HepG2 (cell line): ENCODE measurements at regions not wholly inside any gene's neighbourhood (a gene's known extent, or its start where the extent isn't known, plus 50 kb on each side); places are given as distances from the start of the nearest gene placed in this dataset.

Experiments used
- ATAC-seq: fragments of 200-7000 bp; cut with Tn5 transposase; 3 replicates; pipeline ENCODE4 v1.9.1; 2020; ENCODE audit warnings: mild to moderate bottlenecking, moderate library complexity
- BruUV-seq: library from RNA; stranded (reverse); fragments of 400-500 nt; replicated peaks from 2 replicates; lab custom pipeline; 2021; lab: Mats Ljungman, UMichigan
- CTCF ChIA-PET: fragments of 300-600 bp; formaldehyde crosslinking; extraction: SDS; loops from one replicate; lab custom pipeline; 2021; ENCODE audit warnings: low total read pairs, inconsistent platforms, low intra/inter-chr PET ratio; lab: Yijun Ruan, JAX
- POLR2A ChIA-PET: fragments of 350-600 bp; sonication (Branson Sonifier 250); formaldehyde crosslinking; loops from one replicate; lab custom pipeline; 2020; ENCODE audit warnings: antibody characterized with exemption, inconsistent platforms; lab: Yijun Ruan, JAX
- DNase-seq: peaks from one replicate; pipeline ENCODE4 v3.0.0-alpha.2; 2015; ENCODE audit warnings: low spot score
- FAIRE-seq: peaks from 3 replicates; lab custom pipeline; 2011; peaks lifted over from hg19 to GRCh38; lab: Jason Lieb, UNC
- H2AFZ ChIP-seq: one replicate; pipeline ENCODE4 v1.6.1; 2011; ENCODE audit warnings: low read length, inconsistent platforms
- H3K27ac ChIP-seq: fragments of 300-600 bp; 3 replicates; pipeline ENCODE4 v1.8.0; 2011; ENCODE audit warnings: mixed run types, mild to moderate bottlenecking, mixed read lengths, low read length, inconsistent platforms; ENCODE audit not compliant: insufficient read depth; ENCODE audit errors: extremely low read length
- H3K27me3 ChIP-seq, 2 experiments: fragments of 200-600 bp in 1 of 2; 2 replicates in 1 of 2; 3 replicates in 1 of 2; pipeline versions ENCODE4 v1.6.0 to v1.8.0; 2011; ENCODE audit warnings: low read length in 2 of 2, mild to moderate bottlenecking in 2 of 2, moderate library complexity in 2 of 2, inconsistent platforms in 1 of 2; ENCODE audit not compliant: insufficient read depth in 2 of 2, control insufficient read depth in 1 of 2
- H3K36me3 ChIP-seq, 2 experiments: fragments of 200-600 bp in 1 of 2; replicated peaks in 1 of 2; 2 replicates in 1 of 2; 3 replicates in 1 of 2; pipeline versions ENCODE4 v1.5.1 to v1.8.0; 2011; ENCODE audit warnings: low read length in 2 of 2, inconsistent platforms in 1 of 2; ENCODE audit not compliant: insufficient read depth in 2 of 2, control insufficient read depth in 1 of 2
- H3K4me1 ChIP-seq: 2 replicates; pipeline ENCODE4 v1.5.1; 2012; ENCODE audit warnings: low read length, inconsistent platforms; ENCODE audit not compliant: insufficient read depth
- H3K4me2 ChIP-seq: 2 replicates; pipeline ENCODE4 v1.6.0; 2011; ENCODE audit warnings: low read depth, low read length, inconsistent platforms
- H3K4me3 ChIP-seq, 3 experiments: fragments of 200-600 bp in 1 of 3; sonication (generic), shearing (Covaris generic) in 1 of 3; replicated peaks in 1 of 3; 2 replicates each; pipeline ENCODE4 v1.5.1; 2011 to 2016; ENCODE audit warnings: low read length in 3 of 3, inconsistent platforms in 2 of 3, low read depth in 2 of 3, mild to moderate bottlenecking in 2 of 3, control low read depth in 1 of 3, mixed read lengths in 1 of 3; ENCODE audit not compliant: insufficient read depth in 1 of 3
- H3K79me2 ChIP-seq: one replicate; pipeline ENCODE4 v1.6.1; 2011; ENCODE audit warnings: low read length, inconsistent platforms; ENCODE audit not compliant: insufficient read depth
- H3K9ac ChIP-seq: 2 replicates; pipeline ENCODE4 v1.6.0; 2011; ENCODE audit warnings: mild to moderate bottlenecking, low read depth, low read length, inconsistent platforms; ENCODE audit not compliant: insufficient read depth
- H3K9me3 ChIP-seq: 2 replicates; pipeline ENCODE4 v1.5.1; 2012; ENCODE audit warnings: mild to moderate bottlenecking, low read length
- H4K20me1 ChIP-seq: 2 replicates; pipeline ENCODE4 v1.6.0; 2011; ENCODE audit warnings: inconsistent platforms, mild to moderate bottlenecking, low read length, moderate library complexity; ENCODE audit not compliant: insufficient read depth
- DNMT3B ChIP-seq: conservative IDR thresholded peaks from 2 replicates; pipeline ENCODE4 v1.6.1; 2016; ENCODE audit warnings: missing biosample characterization, control low read depth
- HMGA1 ChIP-seq: sonication (generic); formaldehyde crosslinking; conservative IDR thresholded peaks from 2 replicates; pipeline ENCODE4 v1.4.0; 2020; ENCODE audit warnings: missing genetic modification reagents
- HNRNPH1 ChIP-seq: fragments of 200-400 bp; formaldehyde crosslinking; optimal IDR thresholded peaks from 2 replicates; pipeline ENCODE3; 2017; ENCODE audit warnings: mild to moderate bottlenecking, low read depth, low read length
- KAT8 ChIP-seq: IDR thresholded peaks from 2 replicates; pipeline ENCODE4 v1.6.1; 2016; ENCODE audit warnings: missing genetic modification reagents, missing compliant biosample characterization
- NR2F2 ChIP-seq: IDR thresholded peaks from 2 replicates; pipeline ENCODE4 v1.6.1; 2012; ENCODE audit warnings: low read depth, inconsistent platforms, borderline replicate concordance
- RORA ChIP-seq: sonication (generic); formaldehyde crosslinking; IDR thresholded peaks from 2 replicates; pipeline ENCODE4 v1.5.0; 2020; ENCODE audit warnings: mild to moderate bottlenecking, missing genetic modification reagents, moderate library complexity
- SNAPC2 ChIP-seq: sonication (generic); formaldehyde crosslinking; IDR thresholded peaks from 2 replicates; pipeline ENCODE4 v1.8.1; 2022; ENCODE audit warnings: mild to moderate bottlenecking, missing genetic modification reagents
- U2AF2 ChIP-seq: fragments of 200-400 bp; formaldehyde crosslinking; IDR thresholded peaks from 2 replicates; pipeline ENCODE4 v1.6.1; 2017; ENCODE audit warnings: low read depth, mild to moderate bottlenecking, low read length
- ZBTB2 ChIP-seq: sonication (generic); formaldehyde crosslinking; IDR thresholded peaks from 2 replicates; pipeline ENCODE4 v1.8.0; 2022; ENCODE audit warnings: low read depth, missing genetic modification reagents
- ZBTB46 ChIP-seq: sonication (generic); formaldehyde crosslinking; IDR thresholded peaks from 2 replicates; pipeline ENCODE4 v1.4.0; 2020; ENCODE audit warnings: mild to moderate bottlenecking, missing genetic modification reagents, borderline replicate concordance
- ZBTB7B ChIP-seq: sonication (generic); formaldehyde crosslinking; IDR thresholded peaks from 2 replicates; pipeline ENCODE4 v1.4.0; 2020; ENCODE audit warnings: missing genetic modification reagents
- ZFAT ChIP-seq: sonication (generic); formaldehyde crosslinking; conservative IDR thresholded peaks from 2 replicates; pipeline ENCODE4 v1.8.1; 2023; ENCODE audit warnings: missing genetic modification reagents, inconsistent platforms
- ZGPAT ChIP-seq: IDR thresholded peaks from 2 replicates; pipeline ENCODE4 v1.6.1; 2016; ENCODE audit warnings: mild to moderate bottlenecking
- ZNF572 ChIP-seq: sonication (generic); formaldehyde crosslinking; IDR thresholded peaks from 2 replicates; pipeline ENCODE4 v1.5.1; 2020; ENCODE audit warnings: mild to moderate bottlenecking, missing genetic modification reagents
- ZNF766 ChIP-seq: sonication (generic); formaldehyde crosslinking; IDR thresholded peaks from 2 replicates; pipeline ENCODE4 v1.5.0; 2020; ENCODE audit warnings: missing genetic modification reagents, borderline replicate concordance
- WGBS: methylation state at CpG from one replicate; pipeline ENCODE4 v1.1.6; 2017; ENCODE audit warnings: low lambda C conversion rate; 5-methylcytosine and 5-hydroxymethylcytosine counted together
- in situ Hi-C: cut with HindIII; loops from 2 replicates; pipeline ENCODE4 v1.10.0; 2017; ENCODE audit warnings: low pct_unique_long_range_greater_than_20kb; ENCODE audit not compliant: extremely low pct_ligation_motif_present
- intact Hi-C: fragments of 100-400 bp; cut with micrococcal nuclease; formaldehyde crosslinking; loops from one replicate; pipeline ENCODE4 v1.10.0; 2022; ENCODE audit not compliant: unreplicated experiment

GRCh38 chr2:207233731-207234130, 68.0 kb upstream of the KLF7 start:
- FAIRE-seq (no peak), DNase-seq (no peak), ATAC-seq (no peak)
- ChIA-PET CTCF (no interaction called here), POLR2A (no interaction called here)
- H2AFZ ChIP-seq = no peak overlapping the region
- no peak overlapping the region for H3K27ac ChIP-seq
- H3K9me3 ChIP-seq = no peaks in the 10 kb centered on the region
- in situ Hi-C loops = no loop called here
- H3K4me3 ChIP-seq = no peak overlapping the region
- no peaks in the 10 kb centered on the region for H4K20me1 ChIP-seq
- H3K9ac ChIP-seq = no peak overlapping the region
- WGBS = 33% methylated on average over 3 of the region's 3 CpGs
- H3K4me2 ChIP-seq = no peak overlapping the region
- no peaks in the 10 kb centered on the region for H3K79me2 ChIP-seq
- intact Hi-C loops = no loop called here
- H3K36me3 ChIP-seq = no peaks in the 10 kb centered on the region
- BruUV-seq = no TSS peak
- no peaks in the 10 kb centered on the region for H3K4me1 ChIP-seq
- H3K27me3 ChIP-seq = no peaks in the 10 kb centered on the region
- TF ChIP-seq ZGPAT (CRISPR knock-in tag) = no peak
- no peak for TF ChIP-seq ZBTB2 (CRISPR knock-in tag)
- no peak for TF ChIP-seq ZBTB7B (CRISPR knock-in tag)
- TF ChIP-seq HNRNPH1 = no peak
- no peak for TF ChIP-seq ZBTB46
- no peak for TF ChIP-seq SNAPC2 (CRISPR knock-in tag)
- TF ChIP-seq RORA (CRISPR knock-in tag) = no peak
- TF ChIP-seq KAT8 (CRISPR knock-in tag) = no peak
- TF ChIP-seq DNMT3B = no peak
- TF ChIP-seq U2AF2 = no peak
- TF ChIP-seq ZNF766 (CRISPR knock-in tag) = no peak
- no peak for TF ChIP-seq NR2F2
- no peak for TF ChIP-seq HMGA1 (CRISPR knock-in tag)
- TF ChIP-seq ZNF572 (CRISPR knock-in tag) = no peak
- no peak for TF ChIP-seq ZFAT (CRISPR knock-in tag)
